SK-N-SH treated with all-trans-retinoic acid at 6 μM for 48 hours (cell line): ENCODE measurements at regions not wholly inside any gene's neighbourhood (a gene's known extent, or its start where the extent isn't known, plus 50 kb on each side); places are given as distances from the start of the nearest gene placed in this dataset.

ENCODE experiments used
- ATAC-seq: fragments of 200-7000 bp; cut with Tn5 transposase; 3 replicates; pipeline ENCODE4 v1.9.1; 2020; ENCODE audit warnings: mild to moderate bottlenecking, moderate library complexity
- ARNTL ChIP-seq: fragments of 450-650 bp; formaldehyde crosslinking; IDR thresholded peaks from 2 replicates; pipeline ENCODE4 v1.5.0; 2020; ENCODE audit warnings: low read depth, mild to moderate bottlenecking, moderate library complexity, borderline replicate concordance
- BACH2 ChIP-seq: fragments of 250-450 bp; sonication (Bioruptor Pico); IDR thresholded peaks from 2 replicates; pipeline ENCODE4 v1.9.0; 2021; ENCODE audit warnings: mild to moderate bottlenecking, borderline replicate concordance
- CREB5 ChIP-seq: fragments of 250-450 bp; sonication (Bioruptor Pico); IDR thresholded peaks from 2 replicates; pipeline ENCODE4 v1.5.1; 2020; ENCODE audit warnings: low read depth, mild to moderate bottlenecking, moderate library complexity
- CSDC2 ChIP-seq: fragments of 250-450 bp; sonication (Bioruptor Pico); IDR thresholded peaks from 2 replicates; pipeline ENCODE4 v1.5.0; 2020; ENCODE audit warnings: mild to moderate bottlenecking, moderate library complexity
- CSRNP3 ChIP-seq: fragments of 250-450 bp; sonication (Bioruptor Pico); IDR thresholded peaks from 2 replicates; pipeline ENCODE4 v1.5.1; 2021; ENCODE audit warnings: mild to moderate bottlenecking, moderate library complexity
- ESRRG ChIP-seq: fragments of 250-450 bp; sonication (Bioruptor Pico); IDR thresholded peaks from 2 replicates; pipeline ENCODE4 v1.6.1; 2021; ENCODE audit warnings: mild to moderate bottlenecking
- GLIS3 ChIP-seq: fragments of 250-450 bp; sonication (Bioruptor Pico); IDR thresholded peaks from 2 replicates; pipeline ENCODE4 v1.5.0; 2020; ENCODE audit warnings: mild to moderate bottlenecking, moderate library complexity
- ISL1 ChIP-seq: fragments of 250-450 bp; sonication (Bioruptor Pico); IDR thresholded peaks from 2 replicates; pipeline ENCODE4 v2.1.2; 2022; ENCODE audit warnings: mild to moderate bottlenecking, moderate library complexity
- OSR1 ChIP-seq: fragments of 250-450 bp; sonication (Bioruptor Pico); IDR thresholded peaks from 2 replicates; pipeline ENCODE4 v1.8.0; 2022; ENCODE audit warnings: moderate library complexity, mild to moderate bottlenecking, inconsistent platforms
- PATZ1 ChIP-seq: fragments of 250-450 bp; sonication (Bioruptor Pico); IDR thresholded peaks from 2 replicates; pipeline ENCODE4 v1.8.0; 2020; ENCODE audit warnings: mild to moderate bottlenecking, moderate library complexity, borderline replicate concordance
- POU6F1 ChIP-seq: fragments of 250-450 bp; sonication (Bioruptor Pico); IDR thresholded peaks from 2 replicates; pipeline ENCODE4 v1.8.0; 2021; ENCODE audit warnings: low read depth, mild to moderate bottlenecking, moderate library complexity, borderline replicate concordance
- PPARA ChIP-seq: fragments of 250-450 bp; sonication (Bioruptor Pico); IDR thresholded peaks from 2 replicates; pipeline ENCODE4 v1.5.0; 2020; ENCODE audit warnings: mild to moderate bottlenecking, borderline replicate concordance
- RARB ChIP-seq: fragments of 250-450 bp; sonication (Bioruptor Pico); IDR thresholded peaks from 2 replicates; pipeline ENCODE4 v1.8.0; 2021; ENCODE audit warnings: mild to moderate bottlenecking, moderate library complexity
- SNAI2 ChIP-seq: fragments of 250-450 bp; sonication (Bioruptor Pico); IDR thresholded peaks from 2 replicates; pipeline ENCODE4 v1.5.0; 2020; ENCODE audit warnings: mild to moderate bottlenecking, moderate library complexity
- TCF4 ChIP-seq: fragments of 250-450 bp; sonication (Bioruptor Pico); IDR thresholded peaks from 2 replicates; pipeline ENCODE4 v1.8.0; 2021; ENCODE audit warnings: mild to moderate bottlenecking, moderate library complexity, borderline replicate concordance
- TSHZ2 ChIP-seq: fragments of 250-450 bp; sonication (Bioruptor Pico); IDR thresholded peaks from 2 replicates; pipeline ENCODE4 v1.5.0; 2020; ENCODE audit warnings: mild to moderate bottlenecking, moderate library complexity
- ZFP3 ChIP-seq: fragments of 250-450 bp; sonication (Bioruptor Pico); IDR thresholded peaks from 2 replicates; pipeline ENCODE4 v1.5.0; 2020; ENCODE audit warnings: mild to moderate bottlenecking, moderate library complexity
- ZFP30 ChIP-seq: fragments of 450-650 bp; formaldehyde crosslinking; IDR thresholded peaks from 2 replicates; pipeline ENCODE4 v1.5.0; 2022; ENCODE audit warnings: mild to moderate bottlenecking, moderate library complexity
- ZNF565 ChIP-seq: fragments of 450-650 bp; formaldehyde crosslinking; conservative IDR thresholded peaks from 2 replicates; pipeline ENCODE4 v1.5.0; 2020; ENCODE audit warnings: low read depth, mild to moderate bottlenecking, moderate library complexity
- ZNF70 ChIP-seq: fragments of 450-650 bp; formaldehyde crosslinking; IDR thresholded peaks from 2 replicates; pipeline ENCODE4 v1.5.0; 2020; ENCODE audit warnings: mild to moderate bottlenecking, moderate library complexity
- ZNF8 ChIP-seq: fragments of 450-650 bp; formaldehyde crosslinking; IDR thresholded peaks from 2 replicates; pipeline ENCODE4 v1.5.0; 2020; ENCODE audit warnings: mild to moderate bottlenecking, moderate library complexity

GRCh38 chr3:18828637-18829036, 319.7 kb upstream of the KCNH8 start:
- TF ChIP-seq ZNF70 (CRISPR knock-in tag) (no peak), ESRRG (CRISPR knock-in tag) (no peak), PPARA (CRISPR knock-in tag) (no peak), CSDC2 (CRISPR knock-in tag) (no peak), ZFP3 (CRISPR knock-in tag) (no peak), RARB (CRISPR knock-in tag) (no peak), ZNF8 (CRISPR knock-in tag) (no peak), CSRNP3 (CRISPR knock-in tag) (no peak), OSR1 (CRISPR knock-in tag) (no peak), BACH2 (CRISPR knock-in tag) (no peak), CREB5 (CRISPR knock-in tag) (no peak), TSHZ2 (CRISPR knock-in tag) (no peak), POU6F1 (no peak), ISL1 (CRISPR knock-in tag) (no peak), ZNF565 (CRISPR knock-in tag) (no peak), ZFP30 (CRISPR knock-in tag) (no peak), PATZ1 (CRISPR knock-in tag) (no peak)
- ATAC-seq = no peak

- no peak for ATAC-seq
- TF ChIP-seq ZNF70 (CRISPR knock-in tag) (no peak), ISL1 (CRISPR knock-in tag) (no peak), SNAI2 (CRISPR knock-in tag) (no peak), TSHZ2 (CRISPR knock-in tag) (no peak), RARB (CRISPR knock-in tag) (no peak), CSDC2 (CRISPR knock-in tag) (no peak), ESRRG (CRISPR knock-in tag) (no peak), TCF4 (CRISPR knock-in tag) (no peak), CSRNP3 (CRISPR knock-in tag) (no peak), GLIS3 (CRISPR knock-in tag) (no peak), OSR1 (CRISPR knock-in tag) (no peak), ZNF8 (CRISPR knock-in tag) (no peak), ARNTL (CRISPR knock-in tag) (no peak), CREB5 (CRISPR knock-in tag) (no peak), ZFP30 (CRISPR knock-in tag) (no peak)
Measured at GRCh38 chr3:18827664-18828063, 320.6 kb upstream of the KCNH8 start.
